Activated CD8-positive, alpha-beta memory T cell treated with anti-CD3 and anti-CD28 coated beads for 1 hour (primary cell): ENCODE measurements at regions not wholly inside any gene's neighbourhood (a gene's known extent, or its start where the extent isn't known, plus 50 kb on each side); places are given as distances from the start of the nearest gene placed in this dataset.
"Not testable (repeated sequence)": the region's sequence is repeated elsewhere in the genome, so short reads cannot be mapped to it uniquely, and the experiment has no call there.

ENCODE experiments used
- DNase-seq, 2 donors: peaks; one replicate each; pipeline ENCODE4 v3.0.0-alpha.2; 2020; ENCODE audit warnings: low read depth in 1 of 2; ENCODE audit errors: extremely low read depth in 1 of 2

- DNase-seq = not testable (repeated sequence)
Observed at GRCh38 chr6:104676679-104677078, 183.0 kb downstream of the HACE1 start.

- not testable (repeated sequence) for DNase-seq
Observed at GRCh38 chr6:104675161-104675560, 184.6 kb downstream of the HACE1 start.

- not testable (repeated sequence) for DNase-seq
Observed at GRCh38 chr6:104673078-104673477, 186.6 kb downstream of the HACE1 start.

GRCh38 chr6:104671591-104671891 lies 188.2 kb downstream of the HACE1 start:
- DNase-seq = not testable (repeated sequence)

- DNase-seq = not testable (repeated sequence)
Observed at GRCh38 chr6:104670834-104671590, 188.7 kb downstream of the HACE1 start.

GRCh38 chr6:104669483-104669882 lies 190.2 kb downstream of the HACE1 start:
- no peak for DNase-seq

- no peak for DNase-seq
Observed at GRCh38 chr6:104656235-104656634, 203.5 kb downstream of the HACE1 start.

GRCh38 chr6:104653781-104654180 lies 205.9 kb downstream of the HACE1 start:
- DNase-seq = no peak

GRCh38 chr6:104648347-104648746 lies 211.4 kb downstream of the HACE1 start:
- no peak for DNase-seq

- no peak for DNase-seq
Observed at GRCh38 chr6:104644848-104645247, 214.9 kb downstream of the HACE1 start.

- no peak for DNase-seq
Observed at GRCh38 chr6:104642871-104643270, 216.8 kb downstream of the HACE1 start.

- DNase-seq = no peak
Observed at GRCh38 chr6:104640761-104641160, 219.0 kb downstream of the HACE1 start.

GRCh38 chr6:104640150-104640700 lies 219.5 kb downstream of the HACE1 start:
- no peak for DNase-seq

GRCh38 chr6:104639668-104640067 lies 220.1 kb downstream of the HACE1 start:
- no peak for DNase-seq

GRCh38 chr6:104638841-104639290 lies 220.9 kb downstream of the HACE1 start:
- DNase-seq = no peak

GRCh38 chr6:104633125-104633524 lies 226.6 kb downstream of the HACE1 start:
- no peak for DNase-seq

- DNase-seq = no peak
Observed at GRCh38 chr6:104632588-104632987, 227.1 kb downstream of the HACE1 start.

- DNase-seq = no peak
Observed at GRCh38 chr6:104630955-104631354, 228.8 kb downstream of the HACE1 start.

- no peak for DNase-seq
Observed at GRCh38 chr6:104630522-104630921, 229.2 kb downstream of the HACE1 start.

GRCh38 chr6:104629826-104630225 lies 229.9 kb downstream of the HACE1 start:
- no peak for DNase-seq

- no peak for DNase-seq
Observed at GRCh38 chr6:104625536-104625935, 234.2 kb downstream of the HACE1 start.

GRCh38 chr6:104623052-104623690 lies 236.5 kb downstream of the HACE1 start:
- DNase-seq = no peak
